RPMI8226 (cell line): ENCODE measurements at regions not wholly inside any gene's neighbourhood (a gene's known extent, or its start where the extent isn't known, plus 50 kb on each side); places are given as distances from the start of the nearest gene placed in this dataset.

Source experiments
- DNase-seq: peaks from one replicate; pipeline ENCODE4 v3.0.0-alpha.2; 2015

DNA sequence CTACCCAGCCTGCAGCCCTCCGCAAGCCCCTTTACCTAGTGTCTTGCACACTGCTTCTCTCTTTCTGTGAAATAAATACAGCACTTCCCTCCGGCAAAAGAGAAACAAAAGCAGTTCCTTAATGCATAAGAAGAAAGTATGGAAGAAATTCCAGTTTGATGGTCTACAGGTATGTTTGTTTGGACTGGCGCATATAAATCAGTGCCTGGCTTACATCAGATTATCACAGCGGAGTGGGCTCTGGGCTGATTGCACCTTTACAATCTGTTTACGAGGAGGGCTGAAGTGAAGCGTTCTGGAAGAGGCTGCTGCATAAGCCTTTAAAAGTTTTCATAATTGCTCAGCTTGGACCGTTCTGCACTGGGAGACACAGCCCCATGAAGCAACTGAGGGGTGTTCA lies 153.5 kb upstream of the FOXF1 start:
- no peak for DNase-seq

GRCh38 chr16:86357303-86357702 lies 153.0 kb upstream of the FOXF1 start:
- no peak for DNase-seq

GRCh38 chr16:86357950-86358349 lies 152.4 kb upstream of the FOXF1 start:
- DNase-seq = no peak

GRCh38 chr16:86359571-86359970 lies 150.8 kb upstream of the FOXF1 start:
- no peak for DNase-seq

- no peak for DNase-seq
Measured at GRCh38 chr16:86362155-86362849, 148.0 kb upstream of the FOXF1 start.

DNA sequence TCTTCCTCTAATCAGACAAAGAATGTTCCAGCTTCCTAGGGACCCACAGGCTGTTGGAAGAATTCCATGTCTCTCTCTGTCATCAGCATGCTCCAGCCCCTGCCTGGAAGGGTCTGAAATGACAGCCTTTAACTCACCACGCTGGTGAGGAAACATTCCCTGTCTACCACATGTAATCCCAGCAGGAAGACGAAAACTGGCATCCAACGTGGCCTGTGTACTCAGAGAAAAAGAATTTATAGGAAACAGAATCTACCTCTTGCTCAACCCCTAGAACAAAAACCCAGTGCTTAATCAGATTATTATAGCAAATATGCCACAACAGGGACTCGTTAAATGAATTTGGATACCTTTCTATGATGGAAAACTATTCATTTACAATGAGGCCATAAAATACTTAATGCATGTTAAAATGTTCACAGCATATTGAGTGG lies 147.3 kb upstream of the FOXF1 start:
- DNase-seq = no peak

DNA sequence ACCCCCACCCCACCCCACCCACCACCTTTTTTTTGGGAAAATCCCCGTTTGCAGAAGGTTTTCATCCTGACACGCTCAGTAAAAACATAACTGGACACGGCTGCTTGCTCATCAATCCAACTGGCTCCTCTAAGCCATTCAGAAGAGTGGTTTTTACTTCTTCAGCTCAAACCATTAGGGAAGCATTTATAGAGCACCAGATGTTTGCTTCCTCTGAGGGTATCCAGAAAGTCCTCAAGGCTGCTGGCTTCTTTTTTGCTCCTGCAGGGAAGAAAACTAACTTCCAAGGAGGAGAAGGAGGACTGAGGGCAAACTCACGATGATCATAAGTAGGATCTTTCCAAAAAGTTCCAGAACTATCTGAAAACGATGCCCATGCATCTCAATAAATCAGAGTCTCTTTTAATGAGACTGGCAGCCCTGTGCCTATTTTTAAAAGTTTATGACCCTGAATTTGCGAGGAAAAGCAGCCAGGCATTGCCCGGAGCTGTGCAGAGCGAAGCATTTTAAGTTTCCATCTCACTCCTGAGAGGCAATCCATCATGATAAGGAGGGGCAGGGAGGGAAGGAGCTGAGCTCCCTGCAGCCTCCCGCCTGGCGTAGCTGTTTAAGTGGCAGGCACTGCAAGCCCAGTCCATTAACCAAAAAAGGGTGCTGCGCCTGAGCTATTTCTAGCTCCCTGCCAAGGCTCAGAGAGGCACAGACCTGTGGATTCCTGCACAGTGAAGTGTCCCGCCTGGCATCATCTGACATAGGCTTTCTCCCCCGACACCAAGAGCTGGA lies 146.3 kb upstream of the FOXF1 start:
- DNase-seq = no peak

- no peak for DNase-seq
Measured at GRCh38 chr16:86364653-86365380, 145.5 kb upstream of the FOXF1 start.

- no peak for DNase-seq
Measured at GRCh38 chr16:86365513-86366273, 144.6 kb upstream of the FOXF1 start.

- DNase-seq = no peak
Measured at GRCh38 chr16:86366481-86366880, 143.8 kb upstream of the FOXF1 start.

DNA sequence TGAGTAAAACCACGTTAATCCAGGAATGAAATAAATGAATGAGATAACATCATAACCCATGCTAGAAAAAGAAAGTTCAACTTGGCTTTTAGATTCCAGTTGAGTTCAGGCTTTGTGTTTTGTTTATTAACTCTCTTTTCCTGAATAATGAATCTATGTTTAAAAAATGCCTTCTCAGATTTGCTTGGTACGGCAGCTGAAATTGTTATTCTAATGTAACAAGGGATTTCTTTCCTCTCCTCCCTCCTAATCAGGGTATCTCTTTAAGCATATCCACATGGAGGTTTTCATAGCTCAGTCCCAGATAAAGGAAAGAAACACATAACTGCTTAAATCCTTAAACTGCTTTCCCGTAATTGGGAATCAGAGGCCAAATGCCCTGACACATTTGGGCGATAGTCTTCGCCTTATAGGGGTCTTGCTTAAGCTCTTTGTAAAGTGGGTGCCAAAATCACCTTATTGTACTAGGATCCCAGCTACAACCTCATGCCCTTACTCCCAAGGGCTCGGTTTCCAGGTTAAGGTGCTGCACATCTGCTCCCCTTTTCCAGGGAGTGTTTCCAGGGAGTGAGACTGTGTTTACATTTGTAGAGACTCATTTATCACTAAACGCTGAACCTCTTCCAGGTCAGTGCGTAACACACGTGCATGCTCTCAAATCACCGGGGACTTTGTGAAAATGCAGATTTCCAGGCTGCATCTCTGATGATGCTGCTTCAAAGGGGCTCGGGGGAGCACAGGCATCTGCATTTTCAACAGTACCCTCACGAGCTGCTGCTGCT lies 142.8 kb upstream of the FOXF1 start:
- no peak for DNase-seq

- DNase-seq = no peak
Measured at GRCh38 chr16:86368261-86368660, 142.1 kb upstream of the FOXF1 start.

DNA sequence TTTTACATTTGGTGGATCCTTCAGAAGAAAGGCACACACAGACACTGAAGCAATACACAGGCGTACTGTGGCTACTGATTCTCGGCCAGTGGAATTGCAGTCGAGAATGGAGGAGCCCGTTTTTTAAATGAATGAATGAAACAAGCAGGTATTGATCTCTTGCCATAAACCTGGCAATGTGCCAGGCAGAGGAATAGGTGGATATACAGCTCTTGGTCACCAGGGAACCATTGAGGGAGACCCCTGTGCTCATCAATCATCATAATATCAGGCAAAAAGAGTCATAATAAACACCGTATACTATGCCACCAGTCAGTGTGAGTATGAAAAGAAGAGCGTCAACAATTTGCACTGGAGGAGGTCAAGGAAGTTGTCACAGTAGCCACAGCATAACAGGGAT lies 140.3 kb upstream of the FOXF1 start:
- no peak for DNase-seq

DNA sequence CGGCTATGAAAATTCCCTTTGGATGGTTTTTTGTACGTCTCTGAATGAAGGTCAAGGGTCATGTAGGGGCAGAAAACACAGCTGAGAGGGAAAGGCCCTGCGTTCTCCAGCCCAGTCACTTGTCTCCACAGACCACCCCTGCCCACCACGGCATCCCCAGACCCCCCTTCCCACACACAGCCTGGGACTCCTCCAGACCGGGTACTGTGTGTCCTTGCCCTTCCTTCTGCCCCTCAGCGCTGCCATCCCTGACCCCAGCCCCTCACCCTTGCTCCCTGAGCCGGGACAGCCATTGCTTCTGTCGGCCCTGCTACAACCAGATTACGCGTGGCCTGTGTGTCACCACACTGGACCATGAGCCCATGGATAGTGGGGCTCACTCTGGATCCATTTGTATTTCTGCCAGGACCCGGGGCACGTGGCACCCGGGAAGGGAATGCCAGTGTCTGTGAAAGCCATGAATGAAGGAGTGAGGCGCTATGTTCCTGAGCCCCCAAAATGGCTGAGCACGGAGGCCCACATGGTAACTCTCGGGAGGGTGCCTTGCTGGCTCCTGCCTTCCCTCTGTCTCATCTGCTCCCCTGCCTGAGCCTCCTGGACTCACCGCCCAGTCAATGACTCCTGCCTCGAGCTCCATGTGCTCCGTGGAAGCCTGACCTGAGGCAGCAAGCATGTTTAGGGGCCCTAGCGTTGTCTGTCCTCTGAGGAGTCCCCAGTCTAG lies 139.1 kb upstream of the FOXF1 start:
- DNase-seq = no peak

- no peak for DNase-seq
Measured at GRCh38 chr16:86372193-86372592, 138.1 kb upstream of the FOXF1 start.

DNA sequence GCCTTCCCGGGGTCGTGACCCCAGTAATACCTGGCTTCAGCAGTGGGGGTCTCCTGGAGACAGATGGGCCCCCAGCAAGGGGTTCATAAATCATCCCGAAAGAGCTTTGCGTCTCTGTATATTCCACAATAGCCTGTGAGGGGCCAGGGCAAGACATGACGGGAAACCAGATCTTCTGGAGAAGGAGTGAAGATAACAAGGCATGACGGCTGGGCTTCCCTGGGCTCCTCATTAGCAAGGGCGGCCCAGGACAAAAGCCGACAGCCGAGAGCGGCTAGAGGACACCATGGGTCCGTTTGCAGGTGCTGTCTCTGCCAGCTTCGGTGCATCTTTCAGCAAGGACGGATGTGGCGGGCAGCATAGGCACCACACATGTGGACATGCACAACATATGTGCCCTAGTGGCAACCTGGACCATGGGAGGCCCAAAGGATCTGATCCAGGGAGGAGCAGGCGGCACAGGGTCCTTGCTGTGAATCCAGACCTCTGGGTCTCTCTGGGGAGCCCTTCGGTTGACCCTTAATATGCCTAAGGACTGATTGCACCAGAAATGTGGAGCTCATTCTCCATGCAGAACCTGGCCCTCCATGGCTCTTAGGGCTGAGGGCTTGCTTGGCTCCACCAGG lies 136.9 kb upstream of the FOXF1 start:
- DNase-seq = no peak

- no peak for DNase-seq
Measured at GRCh38 chr16:86374603-86375130, 135.7 kb upstream of the FOXF1 start.

DNA sequence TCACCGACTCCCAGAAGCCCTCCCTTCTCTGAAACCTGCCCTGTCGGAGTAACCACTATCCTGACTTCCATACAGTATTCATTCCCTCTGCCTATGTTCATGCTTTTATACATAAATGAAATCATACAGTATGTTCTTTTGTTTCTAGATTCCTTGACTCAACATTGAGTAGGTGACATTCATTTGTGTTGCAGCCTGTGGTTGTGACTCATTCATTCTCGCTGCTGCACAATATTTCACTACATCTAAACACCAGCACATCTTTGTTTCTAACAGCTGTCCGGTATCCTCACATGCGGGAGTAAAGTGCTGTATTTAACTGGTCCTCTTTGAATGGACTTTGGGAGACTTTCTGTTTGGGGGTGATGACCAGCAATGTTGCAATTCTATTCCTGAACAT lies 135.0 kb upstream of the FOXF1 start:
- no peak for DNase-seq

- DNase-seq = no peak
Measured at GRCh38 chr16:86375851-86376250, 134.5 kb upstream of the FOXF1 start.

- DNase-seq = no peak
Measured at GRCh38 chr16:86376837-86377236, 133.5 kb upstream of the FOXF1 start.
